Fibroblast of lung (primary cell): ENCODE measurements at regions not wholly inside any gene's neighbourhood (a gene's known extent, or its start where the extent isn't known, plus 50 kb on each side); places are given as distances from the start of the nearest gene placed in this dataset.

Source experiments
- CTCF ChIP-seq, 2 donors: IDR thresholded peaks in 1 of 2; conservative IDR thresholded peaks in 1 of 2; 1 replicate in 1 of 2; 2 replicates in 1 of 2; pipeline ENCODE4 v1.5.1; 2011 to 2012; ENCODE audit warnings: low read length in 2 of 2, control low read depth in 1 of 2, inconsistent platforms in 1 of 2, low read depth in 1 of 2, mild to moderate bottlenecking in 1 of 2
- EZH2 ChIP-seq: IDR thresholded peaks from 2 replicates; pipeline ENCODE4 v1.5.1; 2012; ENCODE audit warnings: low read length, control low read depth, mild to moderate bottlenecking; ENCODE audit errors: missing control alignments

- TF ChIP-seq CTCF (conservative IDR thresholded peaks at IDR 0.05 in 1 of 2, IDR thresholded peaks at IDR 0.05 in 1 of 2; ENCODE audit: low read depth in 1 of 2, low read length in 2 of 2) = no peak
- TF ChIP-seq EZH2 = no peak
These were observed 105.8 kb upstream of the IL15 start for GRCh38 chr4:141530627-141531026.
